Fibroblast of the aortic adventitia (primary cell): ENCODE measurements at regions not wholly inside any gene's neighbourhood (a gene's known extent, or its start where the extent isn't known, plus 50 kb on each side); places are given as distances from the start of the nearest gene placed in this dataset. TPM values are rescaled to one million over a fixed set of nuclear protein-coding genes. Genes with fewer than 3 reads are reported as not detected.

Experiments used
- small RNA-seq: library from RNA; depleted of rRNA; stranded (forward); fragments of <200 nt; gene quantifications from one replicate; pipeline ENCODE3, GENCODE V24; 2012

Small RNA genes in the stretch of these regions (small RNA-seq; reads per million reads assigned to genes)
- not detected for gene RNU6-1163P
